Left ventricle myocardium inferior (tissue), 1 donor: ENCODE measurements at regions not wholly inside any gene's neighbourhood (a gene's known extent, or its start where the extent isn't known, plus 50 kb on each side); places are given as distances from the start of the nearest gene placed in this dataset.

Experiments
- DNase-seq: peaks from one replicate; pipeline ENCODE4 v3.0.0-alpha.2; 2020
- H3K27ac ChIP-seq: fragments of 200-600 bp; replicated peaks from 2 replicates; pipeline ENCODE4 v1.8.0; 2021
- H3K27me3 ChIP-seq: fragments of 200-600 bp; 2 replicates; pipeline ENCODE4 v1.8.0; 2021; ENCODE audit warnings: low read depth
- H3K36me3 ChIP-seq: fragments of 200-600 bp; 2 replicates; pipeline ENCODE4 v1.8.0; 2021
- H3K4me1 ChIP-seq: fragments of 200-600 bp; 2 replicates; pipeline ENCODE4 v1.8.0; 2021
- H3K4me3 ChIP-seq: fragments of 200-600 bp; 2 replicates; pipeline ENCODE4 v1.8.0; 2021; ENCODE audit warnings: mild to moderate bottlenecking, moderate library complexity
- H3K9me3 ChIP-seq: fragments of 200-600 bp; replicated peaks from 2 replicates; pipeline ENCODE4 v1.8.0; 2021
- CTCF ChIP-seq: fragments of 200-600 bp; IDR thresholded peaks from 2 replicates; pipeline ENCODE4 v1.8.0; 2021; ENCODE audit warnings: antibody characterized with exemption, mild to moderate bottlenecking, borderline replicate concordance
- intact Hi-C: fragments of 100-400 bp; cut with micrococcal nuclease; formaldehyde crosslinking; loops from one replicate; pipeline ENCODE4 v1.11.0; 2022
- donor health status: DM: no; HTN: yes; CAD: no; lungs with severe emphysema.

GRCh38 chr4:189850239-189850856 lies 90.3 kb upstream of the FRG1 start:
- no peaks in the 10 kb centered on the region for H3K4me1 ChIP-seq
- H3K27me3 ChIP-seq, result no peaks in the 10 kb centered on the region
- intact Hi-C loops, result no loop called here
- peaks cover 18% of the 10 kb centered on the region for H3K9me3 ChIP-seq
- no peak for TF ChIP-seq CTCF
- no peaks in the 10 kb centered on the region for H3K36me3 ChIP-seq
- no peak for DNase-seq
- H3K4me3 ChIP-seq, result no peak overlapping the region
- no peak overlapping the region for H3K27ac ChIP-seq

- H3K36me3 ChIP-seq, result no peaks in the 10 kb centered on the region
- no peak for TF ChIP-seq CTCF
Observed at GRCh38 chr4:189858435-189858834, 82.2 kb upstream of the FRG1 start.

GRCh38 chr4:189861101-189861500 lies 79.6 kb upstream of the FRG1 start:
- Histone ChIP-seq H3K27ac (no peak overlapping the region), H3K27me3 (no peaks in the 10 kb centered on the region), H3K9me3 (no peaks in the 10 kb centered on the region), H3K4me3 (no peak overlapping the region), H3K4me1 (no peaks in the 10 kb centered on the region), H3K36me3 (no peaks in the 10 kb centered on the region)
- intact Hi-C loops, result no loop called here
- no peak for TF ChIP-seq CTCF
- no peak for DNase-seq

More at GRCh38 chr4:189858435-189858834, 82.2 kb upstream of the FRG1 start:
- no peaks in the 10 kb centered on the region for H3K27me3 ChIP-seq
- intact Hi-C loops, result no loop called here
- no peaks in the 10 kb centered on the region for H3K4me1 ChIP-seq
- H3K9me3 ChIP-seq, result peaks cover 14% of the 10 kb centered on the region
- no peak for DNase-seq
- no peak overlapping the region for H3K27ac ChIP-seq
- H3K4me3 ChIP-seq, result no peak overlapping the region

GRCh38 chr4:189869236-189869635 lies 71.4 kb upstream of the FRG1 start:
- no peak overlapping the region for H3K27ac ChIP-seq
- H3K4me3 ChIP-seq, result no peak overlapping the region
- no peak for DNase-seq
- H3K27me3 ChIP-seq, result no peaks in the 10 kb centered on the region
- no peaks in the 10 kb centered on the region for H3K9me3 ChIP-seq
- H3K4me1 ChIP-seq, result no peaks in the 10 kb centered on the region
- intact Hi-C loops, result no loop called here
- TF ChIP-seq CTCF, result no peak
- no peaks in the 10 kb centered on the region for H3K36me3 ChIP-seq

- intact Hi-C loops, result no loop called here
- Histone ChIP-seq H3K27ac (no peak overlapping the region), H3K27me3 (no peaks in the 10 kb centered on the region), H3K36me3 (no peaks in the 10 kb centered on the region), H3K4me3 (no peak overlapping the region), H3K9me3 (no peaks in the 10 kb centered on the region), H3K4me1 (peaks cover 8% of the 10 kb centered on the region)
- DNase-seq, result no peak
- no peak for TF ChIP-seq CTCF
Observed at GRCh38 chr4:189870511-189871234, 70.0 kb upstream of the FRG1 start.
